Thyroid gland (tissue), 4 donors: ENCODE measurements at regions not wholly inside any gene's neighbourhood (a gene's known extent, or its start where the extent isn't known, plus 50 kb on each side); places are given as distances from the start of the nearest gene placed in this dataset.

Source experiments
- CTCF ChIP-seq, 6 experiments: fragments of 200-600 bp in 3 of 6; fragments of 450-650 bp in 3 of 6; sonication (generic) in 3 of 6; IDR thresholded peaks; one replicate each; pipeline ENCODE4 v1.5.1; 2016 to 2019; ENCODE audit warnings: antibody characterized with exemption in 6 of 6, mild to moderate bottlenecking in 2 of 6, inconsistent platforms in 1 of 6, moderate library complexity in 1 of 6
- POLR2A ChIP-seq, 2 donors: fragments of 450-650 bp; IDR thresholded peaks; one replicate each; pipeline ENCODE4 v1.6.1; 2017; ENCODE audit warnings: antibody characterized with exemption in 2 of 2, mild to moderate bottlenecking in 2 of 2, moderate library complexity in 1 of 2

GRCh38 chr19:31529121-31529520, 179.9 kb upstream of the TSHZ3 start:
- TF ChIP-seq CTCF (IDR thresholded peaks at IDR 0.05) (no peak), POLR2A (IDR thresholded peaks at IDR 0.05) (no peak)
